Embryonic facial prominence (tissue), 1 donor: ENCODE measurements at regions not wholly inside any gene's neighbourhood (a gene's known extent, or its start where the extent isn't known, plus 50 kb on each side); places are given as distances from the start of the nearest gene placed in this dataset.

Experiments
- DNase-seq: peaks from one replicate; pipeline ENCODE4 v3.0.0-alpha.2; 2016; ENCODE audit errors: extremely low spot score

DNA sequence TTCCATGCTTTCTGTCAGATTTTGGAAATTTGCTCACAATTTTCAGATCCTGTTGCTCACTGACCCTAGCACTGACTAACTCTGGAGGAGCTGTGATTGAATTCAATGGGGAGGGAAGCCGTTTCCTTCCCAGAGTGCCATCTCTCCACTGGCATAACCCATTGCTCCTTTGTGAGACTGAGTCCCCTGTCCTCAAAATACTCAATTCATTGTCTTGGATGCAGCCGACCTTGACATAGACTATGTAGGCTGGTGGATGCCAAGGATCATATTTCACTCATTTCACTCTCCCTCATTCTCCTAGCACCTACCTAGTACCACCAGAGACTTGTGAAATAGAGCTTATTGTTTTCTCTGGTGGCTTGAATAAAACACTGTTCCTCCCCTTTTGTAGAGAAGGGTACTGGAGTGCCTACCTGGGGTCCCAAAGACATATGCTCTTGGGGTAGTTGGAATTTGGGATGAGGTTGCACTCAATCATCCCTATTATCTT, 511.3 kb upstream of the ZMIZ1 start:
- DNase-seq = no peak

DNA sequence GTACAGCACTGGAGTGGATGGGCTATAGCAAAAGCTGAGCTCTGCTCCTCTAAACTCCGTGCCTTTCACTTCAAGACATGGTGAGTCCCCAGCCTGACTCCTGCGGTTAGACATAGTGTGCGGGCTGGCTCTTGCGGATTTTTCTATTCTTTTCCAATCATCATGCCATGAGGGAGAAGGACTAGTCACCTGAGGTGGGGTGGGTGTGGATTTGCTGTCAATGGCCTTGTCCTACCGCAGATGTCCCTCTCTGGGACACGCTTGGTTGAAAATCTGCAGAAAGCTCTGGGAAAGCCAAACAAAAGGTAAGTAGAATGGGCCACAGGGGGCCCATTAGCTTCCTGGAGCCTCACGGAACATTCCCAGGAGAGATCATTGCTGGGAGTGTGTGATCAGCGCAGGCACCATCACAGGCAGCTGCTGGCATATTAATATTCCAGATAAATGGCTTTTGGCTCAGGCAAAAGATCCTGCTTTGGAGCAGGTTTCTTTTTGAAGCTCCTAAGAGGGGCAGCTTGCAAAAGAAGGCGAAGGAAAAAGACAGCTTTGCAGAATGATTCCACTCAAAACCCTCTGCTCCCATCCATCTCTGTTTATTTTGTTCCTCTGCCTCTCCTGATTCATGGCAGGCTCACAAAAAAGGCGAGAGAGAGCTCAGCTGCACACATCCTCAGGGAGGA, 509.0 kb upstream of the ZMIZ1 start:
- DNase-seq = no peak

DNA sequence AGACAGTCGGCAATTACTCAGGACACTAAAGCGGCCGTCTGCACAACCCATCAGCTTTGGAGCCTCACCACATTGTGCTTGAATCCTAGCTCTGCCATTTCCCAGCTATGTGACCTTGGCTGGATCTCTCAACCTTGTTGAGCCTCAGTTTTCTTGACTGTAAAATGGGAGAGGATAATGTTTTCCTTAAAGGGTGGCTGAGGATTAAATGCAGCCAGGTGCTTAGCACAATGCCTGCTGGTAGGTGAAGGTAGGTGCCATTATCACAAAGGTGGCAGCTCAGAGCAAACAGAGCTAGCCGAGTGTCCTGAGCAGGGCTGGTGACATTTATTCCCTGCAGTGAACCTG, 508.5 kb upstream of the ZMIZ1 start:
- no peak for DNase-seq

- peak; percentile 77 for DNase-seq
Measured at GRCh38 chr10:78563314-78563713, 505.5 kb upstream of the ZMIZ1 start.

DNA sequence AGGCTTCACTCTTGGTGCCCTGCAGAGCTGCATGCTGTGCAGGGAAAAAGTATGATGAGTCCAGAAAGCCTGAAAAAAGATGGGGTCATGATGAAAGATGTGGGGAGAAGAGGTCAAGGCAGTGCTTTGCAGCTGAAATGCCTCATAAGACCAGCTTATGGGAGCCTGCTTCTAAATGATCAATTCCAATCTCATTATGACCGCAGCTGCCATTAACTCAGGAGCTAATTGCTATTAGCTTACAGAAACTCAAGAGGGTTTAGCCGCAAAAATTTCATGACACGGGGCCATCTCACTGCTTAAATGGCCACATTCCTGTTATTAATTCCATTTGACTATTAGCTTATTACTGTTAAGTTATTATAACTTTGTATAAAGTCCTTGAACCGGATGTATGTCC, 502.9 kb upstream of the ZMIZ1 start:
- DNase-seq = no peak

GRCh38 chr10:78566284-78567111, 502.3 kb upstream of the ZMIZ1 start:
- peak; percentile 61 for DNase-seq

GRCh38 chr10:78567680-78568455, 500.9 kb upstream of the ZMIZ1 start:
- no peak for DNase-seq

DNA sequence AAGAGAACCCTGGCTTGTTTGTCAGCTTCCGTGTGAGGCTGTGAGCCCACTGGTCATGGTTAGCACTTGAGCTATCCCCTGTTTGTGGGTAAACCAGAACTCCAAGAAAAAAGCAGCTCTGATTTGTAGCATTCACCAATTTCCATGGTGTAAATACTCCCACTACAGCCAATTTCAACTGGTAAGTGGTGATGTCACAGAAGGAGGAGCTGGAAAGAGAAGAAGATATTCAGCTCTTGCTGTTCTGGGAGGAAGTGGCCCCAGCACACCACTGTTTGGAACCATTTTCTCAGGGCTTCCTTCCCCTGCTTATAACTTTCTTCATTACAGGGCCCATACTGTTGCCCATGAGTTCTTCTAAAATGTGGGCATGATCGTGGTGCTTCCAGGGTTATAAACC, 500.1 kb upstream of the ZMIZ1 start:
- no peak for DNase-seq

GRCh38 chr10:78570633-78571235, 498.0 kb upstream of the ZMIZ1 start:
- DNase-seq = no peak

- no peak for DNase-seq
Measured at GRCh38 chr10:78571286-78571685, 497.5 kb upstream of the ZMIZ1 start.

- no peak for DNase-seq
Measured at GRCh38 chr10:78571891-78572290, 496.9 kb upstream of the ZMIZ1 start.

GRCh38 chr10:78572565-78572964, 496.2 kb upstream of the ZMIZ1 start:
- no peak for DNase-seq

GRCh38 chr10:78574547-78574946, 494.2 kb upstream of the ZMIZ1 start:
- DNase-seq = no peak

DNA sequence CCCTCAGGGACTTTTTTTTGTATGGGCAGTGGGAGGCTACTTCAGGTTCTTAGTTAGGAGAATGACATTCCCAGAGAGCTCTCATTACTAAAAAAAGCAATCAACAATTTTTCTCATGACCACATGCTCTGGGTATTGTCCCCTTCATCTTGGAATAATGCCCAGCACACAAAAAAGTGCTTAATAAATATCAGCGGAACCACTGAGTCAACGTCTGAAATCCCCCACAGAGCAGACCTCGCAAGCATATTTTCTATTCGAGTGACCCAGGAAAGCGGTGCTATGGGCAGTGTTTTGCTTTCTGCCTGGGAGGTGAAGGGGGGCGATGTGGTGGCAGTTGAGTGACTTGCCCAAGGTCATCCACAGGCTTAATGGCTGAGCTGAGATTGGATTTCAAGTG, 493.4 kb upstream of the ZMIZ1 start:
- DNase-seq = no peak

GRCh38 chr10:78576276-78576675, 492.5 kb upstream of the ZMIZ1 start:
- no peak for DNase-seq

GRCh38 chr10:78577712-78578111, 491.1 kb upstream of the ZMIZ1 start:
- DNase-seq = no peak

- DNase-seq = no peak
Measured at GRCh38 chr10:78578929-78579328, 489.8 kb upstream of the ZMIZ1 start.

DNA sequence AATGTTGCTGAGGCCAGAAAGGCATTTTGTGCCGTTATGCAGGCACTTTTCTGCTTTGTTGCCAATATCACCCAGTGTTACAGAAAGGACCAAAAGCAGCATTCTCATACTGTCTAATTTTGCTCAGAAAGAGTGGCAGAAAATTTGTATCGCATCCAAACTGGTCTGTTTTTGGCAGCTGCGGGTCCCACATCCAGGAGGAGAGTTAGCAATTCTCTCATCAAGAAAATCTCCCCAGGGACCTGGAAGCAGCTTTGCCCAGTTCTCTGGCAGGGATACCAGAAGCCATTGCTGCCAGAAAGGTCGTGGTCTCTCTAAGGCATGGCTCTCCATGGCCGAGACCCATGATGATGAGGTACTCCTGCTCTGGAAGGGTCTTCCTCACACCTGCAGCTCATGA, 489.2 kb upstream of the ZMIZ1 start:
- no peak for DNase-seq

DNA sequence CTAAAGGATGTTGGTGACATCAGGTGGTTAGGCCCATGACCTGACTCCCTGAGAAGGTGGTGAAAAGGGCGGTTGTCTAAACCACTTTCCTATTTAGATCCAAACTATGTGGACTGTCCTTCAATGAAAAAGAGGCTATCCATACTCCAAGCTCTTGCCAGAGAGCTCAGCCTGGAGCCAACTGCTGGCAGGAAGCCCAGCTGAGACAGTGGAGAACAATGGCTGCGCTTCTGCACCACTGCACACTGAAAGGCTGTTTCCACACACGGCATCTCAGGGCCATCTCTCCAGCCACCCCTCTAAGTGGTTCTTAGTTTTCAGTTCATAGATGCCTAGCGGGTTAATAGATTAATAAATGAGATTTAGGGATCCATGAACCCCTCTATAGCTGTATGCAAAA, 488.8 kb upstream of the ZMIZ1 start:
- no peak for DNase-seq

DNA sequence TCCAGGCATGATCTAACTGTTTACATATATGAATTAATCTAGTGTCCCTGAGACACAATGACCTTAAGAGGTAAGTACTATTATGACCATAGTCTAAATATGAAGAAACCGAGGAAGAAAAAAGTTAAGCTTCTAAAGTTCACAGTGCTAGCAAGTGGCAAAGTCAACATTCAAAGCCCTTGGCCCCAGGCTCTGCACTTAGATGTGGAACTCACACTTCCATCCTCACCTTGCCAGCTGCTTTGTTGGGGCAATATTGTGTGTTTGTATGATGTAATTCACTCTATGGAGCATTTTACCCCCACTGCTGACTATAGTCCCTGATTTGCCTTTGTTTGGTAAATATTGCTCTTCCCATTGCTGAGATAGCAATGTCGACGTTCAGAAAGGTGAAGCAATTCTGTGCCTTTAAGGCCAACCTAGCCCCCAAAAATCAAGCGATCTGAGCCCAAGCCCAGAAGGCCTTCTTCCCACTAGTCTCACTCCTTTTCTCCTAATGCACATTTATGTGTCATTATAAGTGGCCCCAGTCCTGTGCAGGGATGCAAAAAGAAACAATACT, 487.6 kb upstream of the ZMIZ1 start:
- DNase-seq = no peak

DNA sequence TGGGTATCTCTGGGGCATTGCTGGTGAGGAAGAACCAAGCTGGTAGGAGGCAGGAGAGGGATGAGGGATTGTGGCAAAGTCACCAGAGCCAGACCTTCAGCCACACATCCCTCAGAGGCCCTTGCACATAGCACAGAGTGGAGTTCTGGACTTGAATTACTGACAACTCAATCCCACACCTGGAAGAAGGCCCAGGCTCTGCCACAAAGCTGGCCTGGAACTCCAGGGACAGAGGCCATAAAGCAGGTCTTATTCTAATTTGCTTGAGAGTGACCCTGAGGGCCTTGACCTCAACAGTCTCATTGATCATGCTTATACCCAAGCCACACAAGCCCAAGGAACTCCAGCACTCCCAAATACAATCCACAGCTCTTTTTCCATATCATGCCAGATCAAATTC, 486.2 kb upstream of the ZMIZ1 start:
- no peak for DNase-seq

DNA sequence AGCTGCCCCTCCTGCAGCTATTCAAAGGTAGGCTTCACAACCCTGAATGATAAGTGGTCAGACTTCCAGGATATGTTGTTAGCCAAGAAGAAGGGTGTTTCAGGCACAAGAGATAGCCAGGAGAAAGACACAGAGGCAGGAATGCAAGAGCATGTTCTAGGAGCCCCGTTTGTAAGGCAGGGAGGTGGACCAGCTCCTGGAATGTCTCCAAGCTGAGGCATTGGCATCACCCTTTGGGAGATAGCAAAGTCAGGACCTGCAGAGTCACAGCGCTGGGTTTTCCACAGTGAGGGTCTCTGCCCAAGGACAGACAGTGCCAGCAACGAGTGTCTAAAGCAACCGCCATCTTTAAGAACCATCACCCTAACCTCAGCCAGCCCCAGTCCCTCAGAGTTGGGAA, 484.5 kb upstream of the ZMIZ1 start:
- no peak for DNase-seq
